ENCODE measurements at regions not wholly inside any gene's neighbourhood (a gene's known extent, or its start where the extent isn't known, plus 50 kb on each side); places are given as distances from the start of the nearest gene placed in this dataset.

DNA sequence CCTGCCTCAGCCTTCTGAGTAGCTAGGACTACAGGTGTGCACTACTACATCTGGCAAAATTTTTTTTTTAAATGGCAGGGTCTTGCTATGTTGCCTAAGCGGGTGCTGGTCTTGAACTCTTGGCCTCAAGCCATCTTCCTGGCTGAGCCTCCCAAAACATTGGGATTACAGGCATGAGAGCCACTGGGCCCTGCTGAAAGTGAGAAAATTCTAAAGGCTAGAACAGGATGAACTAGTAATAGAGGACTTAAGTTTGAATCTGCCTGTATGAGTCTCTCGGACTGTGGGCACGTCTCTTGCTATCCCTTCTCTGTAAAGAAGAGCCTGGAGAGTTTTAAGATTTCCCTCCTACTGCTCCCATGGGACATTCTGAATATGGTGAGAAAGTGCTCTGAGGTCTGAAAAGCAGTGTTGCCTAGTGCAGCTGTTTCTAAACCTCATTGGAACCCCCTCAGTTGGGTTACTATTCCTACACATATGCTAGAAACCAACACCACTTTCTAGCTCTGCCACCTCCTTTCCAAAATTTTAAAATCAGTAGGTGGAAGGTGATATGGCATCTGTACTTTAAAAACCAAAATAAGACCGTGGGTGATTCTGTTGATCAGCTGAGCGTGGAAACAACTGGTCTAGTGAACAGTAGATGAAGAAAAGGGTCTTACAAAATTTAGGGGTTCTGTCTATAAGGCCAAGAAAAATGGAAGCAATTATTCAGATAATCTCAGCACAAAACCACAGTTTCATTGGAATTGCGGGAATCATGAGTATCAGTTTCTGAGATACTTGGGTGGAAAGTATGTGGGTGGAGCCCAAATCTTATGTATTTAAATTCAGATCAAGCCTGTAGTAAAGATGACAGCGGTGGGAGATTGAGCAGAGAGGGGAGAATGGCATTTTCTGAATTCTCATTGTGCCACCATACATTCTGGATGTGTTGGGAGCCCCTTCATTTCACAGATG, 259.8 kb upstream of the CXCR4 start:
- no peak overlapping the region for H3K4me3 ChIP-seq (ENCODE audit: control insufficient read depth, low read depth, low read length)
- no peak for TF ChIP-seq CTCF (IDR thresholded peaks at IDR 0.05; ENCODE audit: control insufficient read depth, insufficient read depth, low read depth, low read length, missing control alignments)
- no peak for DNase-seq (ENCODE audit: low read depth)

DNA sequence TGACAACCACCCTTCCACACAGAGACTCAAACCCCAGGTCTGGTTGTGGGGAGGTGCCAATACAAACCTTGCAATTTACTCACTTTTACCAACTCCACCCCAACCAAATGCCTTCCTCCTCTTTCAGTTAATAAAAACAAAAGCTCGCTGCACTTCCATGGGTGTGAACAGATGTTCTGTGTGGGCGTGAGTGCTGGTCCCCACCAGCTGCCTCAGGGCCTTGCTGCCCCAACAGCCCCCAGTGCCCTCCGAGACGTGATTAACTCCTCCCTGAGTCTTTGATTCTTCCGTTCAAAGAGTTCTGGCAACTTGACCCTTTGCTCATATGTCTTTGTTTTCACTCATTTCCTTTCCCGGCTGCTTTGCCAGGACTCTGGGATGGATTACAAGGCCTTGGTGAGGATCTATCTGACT, 258.9 kb upstream of the CXCR4 start:
- no peak overlapping the region for H3K4me3 ChIP-seq (ENCODE audit: control insufficient read depth, low read depth, low read length)
- no peak for TF ChIP-seq CTCF (IDR thresholded peaks at IDR 0.05; ENCODE audit: control insufficient read depth, insufficient read depth, low read depth, low read length, missing control alignments)
- no peak for DNase-seq (ENCODE audit: low read depth)

DNA sequence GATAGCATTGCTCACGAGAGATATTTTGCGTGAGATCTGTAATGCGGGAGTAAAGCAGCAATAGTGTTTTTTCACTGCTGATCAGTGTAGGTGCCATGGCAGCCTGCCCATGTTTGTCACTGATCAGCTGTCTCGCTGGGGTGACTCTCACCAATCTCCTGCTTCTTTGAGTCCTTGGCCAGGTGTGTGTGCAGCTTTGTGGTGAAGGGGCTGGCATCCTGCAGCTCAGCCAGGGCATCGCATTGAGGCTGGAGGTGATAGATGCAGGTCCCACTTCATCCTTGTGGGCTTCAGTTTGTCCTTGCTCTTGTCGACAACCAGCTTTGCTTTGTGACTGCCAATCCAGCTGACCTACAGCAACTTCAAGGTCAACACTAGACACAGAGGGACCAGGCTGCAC, 258.3 kb upstream of the CXCR4 start:
- no peak for DNase-seq (ENCODE audit: low read depth)
- no peak overlapping the region for H3K4me3 ChIP-seq (ENCODE audit: control insufficient read depth, low read depth, low read length)
- TF ChIP-seq CTCF (IDR thresholded peaks at IDR 0.05; ENCODE audit: control insufficient read depth, insufficient read depth, low read depth, low read length, missing control alignments) = no peak

DNA sequence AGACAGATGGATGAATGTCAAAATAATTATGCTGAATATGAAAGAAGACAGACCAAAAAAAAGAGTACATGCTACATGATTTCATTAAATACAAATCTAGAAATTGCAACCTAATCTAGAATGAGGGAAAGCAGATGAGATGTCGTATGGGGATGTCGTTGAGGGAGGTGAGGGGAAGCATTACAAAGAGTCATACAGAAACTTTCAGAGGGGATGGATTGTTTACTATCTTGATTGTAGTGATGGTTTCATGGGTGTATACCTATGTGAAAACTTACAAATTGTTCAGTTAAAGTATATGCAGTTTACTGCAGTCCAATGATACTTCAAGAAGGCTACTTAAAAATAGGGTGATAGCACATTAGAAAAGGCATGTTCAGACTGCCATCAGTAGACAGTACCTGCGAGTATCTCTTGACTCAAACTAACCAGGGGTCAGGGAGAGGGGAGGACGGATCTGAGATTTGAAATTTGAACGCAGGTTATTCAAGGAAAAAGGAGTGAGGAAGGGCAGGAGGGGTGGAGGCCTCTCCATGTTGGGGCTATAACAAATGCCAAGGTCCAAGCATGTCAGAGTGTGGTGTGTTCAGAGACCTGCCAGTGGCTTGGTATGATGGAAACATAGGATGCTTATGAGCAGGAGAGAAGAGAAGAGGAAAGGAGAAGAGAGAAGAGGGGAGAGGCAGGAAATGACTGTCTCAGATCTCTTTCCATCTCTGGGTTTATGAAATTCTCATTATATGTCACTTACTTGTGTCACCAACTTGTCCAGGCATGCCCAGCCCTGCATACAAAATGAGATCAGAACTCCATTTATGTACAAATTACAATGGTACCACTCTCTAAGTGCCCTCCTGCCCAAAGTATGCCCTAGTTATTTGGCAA, 257.3 kb upstream of the CXCR4 start:
- no peak overlapping the region for H3K4me3 ChIP-seq (ENCODE audit: control insufficient read depth, low read depth, low read length)
- DNase-seq (ENCODE audit: low read depth) = no peak
- no peak for TF ChIP-seq CTCF (IDR thresholded peaks at IDR 0.05; ENCODE audit: control insufficient read depth, insufficient read depth, low read depth, low read length, missing control alignments)

GRCh38 chr2:136373841-136374240, 255.9 kb upstream of the CXCR4 start:
- no peak overlapping the region for H3K4me3 ChIP-seq (ENCODE audit: control insufficient read depth, low read depth, low read length)
- DNase-seq (ENCODE audit: low read depth) = no peak
- TF ChIP-seq CTCF (IDR thresholded peaks at IDR 0.05; ENCODE audit: control insufficient read depth, insufficient read depth, low read depth, low read length, missing control alignments) = no peak

DNA sequence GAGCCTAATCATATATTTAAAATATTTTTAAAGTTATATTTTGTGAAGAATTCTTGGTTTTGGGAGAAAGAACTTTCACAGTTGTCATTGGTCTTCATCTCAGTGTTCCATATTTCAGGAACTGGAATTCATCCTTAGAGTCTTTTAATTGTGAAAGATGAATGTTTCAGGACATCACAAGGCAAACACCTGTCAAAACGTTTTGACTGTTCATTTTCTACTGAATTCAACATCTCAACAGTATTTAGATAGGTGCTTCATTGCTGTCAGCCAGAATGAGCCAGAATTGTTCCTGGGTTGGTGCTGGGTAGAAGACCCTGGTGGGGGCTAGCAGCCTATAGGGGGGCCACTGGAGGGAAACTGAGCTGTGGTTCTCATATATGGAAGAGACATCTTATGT, 255.1 kb upstream of the CXCR4 start:
- no peak for DNase-seq (ENCODE audit: low read depth)
- TF ChIP-seq CTCF (IDR thresholded peaks at IDR 0.05; ENCODE audit: control insufficient read depth, insufficient read depth, low read depth, low read length, missing control alignments) = no peak

More for the DNA sequence above, 255.1 kb upstream of the CXCR4 start:
- H3K4me3 ChIP-seq (ENCODE audit: control insufficient read depth, low read depth, low read length) = no peak overlapping the region
